Amygdala (tissue), 56 donors: ENCODE measurements at regions not wholly inside any gene's neighbourhood (a gene's known extent, or its start where the extent isn't known, plus 50 kb on each side); places are given as distances from the start of the nearest gene placed in this dataset.
"Not testable (repeated sequence)": the region's sequence is repeated elsewhere in the genome, so short reads cannot be mapped to it uniquely, and the experiment has no call there.

Experiments used
- DNase-seq, 56 donors: peaks; one replicate each; lab custom pipeline; 2025; lab: John Stamatoyannopoulos, UW

GRCh38 chr12:112611908-112612307 lies 179.6 kb upstream of the RPH3A start:
- peak in 18 of 56 donors; percentile 3 to 61 (median 26) for DNase-seq

- DNase-seq, result peak in 2 of 56 donors; percentile 1 to 4
Observed at GRCh38 chr12:112615196-112615595, 176.4 kb upstream of the RPH3A start.

GRCh38 chr12:112616469-112617152 lies 174.9 kb upstream of the RPH3A start:
- DNase-seq, result peak in 2 of 56 donors; percentile 3 to 4

- DNase-seq, result no peak
Observed at GRCh38 chr12:112617153-112617505, 174.4 kb upstream of the RPH3A start.

- DNase-seq, result no peak
Observed at GRCh38 chr12:112627851-112628250, 163.7 kb upstream of the RPH3A start.

- not testable (repeated sequence) for DNase-seq
Observed at GRCh38 chr12:112631974-112632373, 159.6 kb upstream of the RPH3A start.

GRCh38 chr12:112635036-112635435 lies 156.5 kb upstream of the RPH3A start:
- no peak for DNase-seq

- no peak for DNase-seq
Observed at GRCh38 chr12:112638420-112638819, 153.1 kb upstream of the RPH3A start.

- peak in 8 of 56 donors; percentile 0 to 24 (median 2) for DNase-seq
Observed at GRCh38 chr12:112645586-112645985, 146.0 kb upstream of the RPH3A start.

GRCh38 chr12:112656141-112656540 lies 135.4 kb upstream of the RPH3A start:
- no peak for DNase-seq

- no peak for DNase-seq
Observed at GRCh38 chr12:112664569-112664968, 127.0 kb upstream of the RPH3A start.

- DNase-seq, result no peak
Observed at GRCh38 chr12:112665958-112666357, 125.6 kb upstream of the RPH3A start.

GRCh38 chr12:112671564-112671963 lies 120.0 kb upstream of the RPH3A start:
- no peak for DNase-seq

GRCh38 chr12:112674539-112674938 lies 117.0 kb upstream of the RPH3A start:
- no peak for DNase-seq

- DNase-seq, result no peak
Observed at GRCh38 chr12:112676507-112676906, 115.0 kb upstream of the RPH3A start.

GRCh38 chr12:112677050-112677765 lies 114.3 kb upstream of the RPH3A start:
- no peak for DNase-seq

- no peak for DNase-seq
Observed at GRCh38 chr12:112680993-112681392, 110.6 kb upstream of the RPH3A start.

- no peak for DNase-seq
Observed at GRCh38 chr12:112682586-112682985, 109.0 kb upstream of the RPH3A start.

- no peak for DNase-seq
Observed at GRCh38 chr12:112684742-112685141, 106.8 kb upstream of the RPH3A start.

GRCh38 chr12:112685321-112685720 lies 106.2 kb upstream of the RPH3A start:
- peak in 1 of 56 donors; percentile 14 for DNase-seq

- peak in 6 of 56 donors; percentile 3 to 21 (median 8) for DNase-seq
Observed at GRCh38 chr12:112686373-112686772, 105.2 kb upstream of the RPH3A start.

- DNase-seq, result no peak
Observed at GRCh38 chr12:112694065-112694464, 97.5 kb upstream of the RPH3A start.
